Suprapubic skin (tissue), 4 donors: ENCODE measurements at regions not wholly inside any gene's neighbourhood (a gene's known extent, or its start where the extent isn't known, plus 50 kb on each side); places are given as distances from the start of the nearest gene placed in this dataset.

Experiments
- EP300 ChIP-seq: sonication (generic); formaldehyde crosslinking; IDR thresholded peaks from one replicate; pipeline ENCODE4 v1.6.1; 2017; ENCODE audit warnings: antibody characterized with exemption
- POLR2A ChIP-seq, 2 donors: fragments of 450-650 bp; IDR thresholded peaks; one replicate each; pipeline ENCODE4 v1.6.1; 2017; ENCODE audit warnings: antibody characterized with exemption in 2 of 2, mild to moderate bottlenecking in 2 of 2, moderate library complexity in 2 of 2
- POLR2AphosphoS5 ChIP-seq, 3 donors: sonication (generic); formaldehyde crosslinking; IDR thresholded peaks; one replicate each; pipeline ENCODE4 v1.6.1; 2017; ENCODE audit warnings: antibody characterized with exemption in 3 of 3
- TF ChIP-seq, protein P1 (sequence below), 2 donors: fragments of 200-600 bp in 1 of 2; fragments of 450-650 bp in 1 of 2; sonication (generic) in 1 of 2; IDR thresholded peaks; one replicate each; pipeline ENCODE4 v1.5.1; 2016 to 2019; ENCODE audit warnings: antibody characterized with exemption in 2 of 2, mild to moderate bottlenecking in 1 of 2, moderate library complexity in 1 of 2

GRCh38 chr1:207243442-207244408 is 77.8 kb upstream of the CD55 start:
- TF ChIP-seq, protein P1, sequence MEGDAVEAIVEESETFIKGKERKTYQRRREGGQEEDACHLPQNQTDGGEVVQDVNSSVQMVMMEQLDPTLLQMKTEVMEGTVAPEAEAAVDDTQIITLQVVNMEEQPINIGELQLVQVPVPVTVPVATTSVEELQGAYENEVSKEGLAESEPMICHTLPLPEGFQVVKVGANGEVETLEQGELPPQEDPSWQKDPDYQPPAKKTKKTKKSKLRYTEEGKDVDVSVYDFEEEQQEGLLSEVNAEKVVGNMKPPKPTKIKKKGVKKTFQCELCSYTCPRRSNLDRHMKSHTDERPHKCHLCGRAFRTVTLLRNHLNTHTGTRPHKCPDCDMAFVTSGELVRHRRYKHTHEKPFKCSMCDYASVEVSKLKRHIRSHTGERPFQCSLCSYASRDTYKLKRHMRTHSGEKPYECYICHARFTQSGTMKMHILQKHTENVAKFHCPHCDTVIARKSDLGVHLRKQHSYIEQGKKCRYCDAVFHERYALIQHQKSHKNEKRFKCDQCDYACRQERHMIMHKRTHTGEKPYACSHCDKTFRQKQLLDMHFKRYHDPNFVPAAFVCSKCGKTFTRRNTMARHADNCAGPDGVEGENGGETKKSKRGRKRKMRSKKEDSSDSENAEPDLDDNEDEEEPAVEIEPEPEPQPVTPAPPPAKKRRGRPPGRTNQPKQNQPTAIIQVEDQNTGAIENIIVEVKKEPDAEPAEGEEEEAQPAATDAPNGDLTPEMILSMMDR (IDR thresholded peaks at IDR 0.05), result no peak
- TF ChIP-seq POLR2A (IDR thresholded peaks at IDR 0.05) (no peak), EP300 (no peak), POLR2AphosphoS5 (IDR thresholded peaks at IDR 0.05) (no peak)
